ENCODE measurements at regions not wholly inside any gene's neighbourhood (a gene's known extent, or its start where the extent isn't known, plus 50 kb on each side); places are given as distances from the start of the nearest gene placed in this dataset.

GRCh38 chr6:26195376-26195923 is 108.2 kb downstream of the HFE start:
- Histone ChIP-seq H2AFZ (no peak overlapping the region), H4K20me1 (replicated peaks; ENCODE audit: insufficient read depth) (no peaks in the 10 kb centered on the region), H3K27ac (ENCODE audit: low read depth) (peak overlapping the region; percentile 99), H3K36me3 (ENCODE audit: insufficient read depth) (no peaks in the 10 kb centered on the region), H3K4me1 (ENCODE audit: insufficient read depth) (no peaks in the 10 kb centered on the region), H3K4me3 (peak overlapping the region; percentile 80), H3K79me2 (replicated peaks; ENCODE audit: insufficient read depth) (peaks cover 29% of the 10 kb centered on the region), H3K27me3 (ENCODE audit: insufficient read depth) (no peaks in the 10 kb centered on the region), H3F3A (replicated peaks; ENCODE audit: low read depth) (peaks cover 6% of the 10 kb centered on the region; the same call in 1 of the 2 replicates), H3K4me2 (peak overlapping the region; percentile 80), H3K9me2 (ENCODE audit: insufficient read depth) (no peaks in the 10 kb centered on the region)
- peaks cover 14% of the 10 kb centered on the region; the same call in 1 of the 3 replicates for H3K9me3 Mint-ChIP-seq
- DNase-seq (ENCODE audit: low spot score) (peak; percentile 60), ATAC-seq (peak; percentile 15)
- H3K4me1 Mint-ChIP-seq = peaks cover 21% of the 10 kb centered on the region; the same call in 2 of the 3 replicates
- peak; percentile 26; the same call in 1 of the 2 replicates for TF ChIP-seq POLR2AphosphoS5 (IDR thresholded peaks at IDR 0.05; ENCODE audit: low read depth)
- TF ChIP-seq JUNB (IDR thresholded peaks at IDR 0.05; ENCODE audit: unreplicated experiment) = no peak
- H3K4me3 Mint-ChIP-seq = peak overlapping the region; percentile 99
- peaks cover 30% of the 10 kb centered on the region for H3K36me3 Mint-ChIP-seq (ENCODE audit: low read depth)
- peak overlapping the region; percentile 98 for H3K27ac Mint-ChIP-seq
- H3K27me3 Mint-ChIP-seq (ENCODE audit: insufficient read depth, low read depth, poor library complexity) = peaks cover 43% of the 10 kb centered on the region

GRCh38 chr6:26195924-26196845 is 109.0 kb downstream of the HFE start:
- H3K9me3 Mint-ChIP-seq = peaks cover 17% of the 10 kb centered on the region; the same call in 1 of the 3 replicates
- H3K79me2 ChIP-seq (replicated peaks; ENCODE audit: insufficient read depth) = peaks cover 29% of the 10 kb centered on the region
- no peak for TF ChIP-seq CREB1 (CRISPR knock-in tag; IDR thresholded peaks at IDR 0.05; ENCODE audit: low read depth)
- no peak for TF ChIP-seq ZNF114 (CRISPR knock-in tag; IDR thresholded peaks at IDR 0.05)
- TF ChIP-seq ZNF331 (CRISPR knock-in tag; IDR thresholded peaks at IDR 0.05; ENCODE audit: low read depth) = no peak
- TF ChIP-seq NANOG (IDR thresholded peaks at IDR 0.05; ENCODE audit: borderline replicate concordance) = no peak
- TF ChIP-seq EZH2phosphoT487 (IDR thresholded peaks at IDR 0.05; ENCODE audit: unreplicated experiment) = no peak
- no peak for TF ChIP-seq EZH2 (IDR thresholded peaks at IDR 0.05; ENCODE audit: low read depth, unreplicated experiment)
- TF ChIP-seq POLR2AphosphoS5 (IDR thresholded peaks at IDR 0.05; ENCODE audit: low read depth) = no peak
- no peak for TF ChIP-seq JUNB (IDR thresholded peaks at IDR 0.05; ENCODE audit: unreplicated experiment)
- no peak for TF ChIP-seq ETS1 (IDR thresholded peaks at IDR 0.05)
- TF ChIP-seq STAT1 (IDR thresholded peaks at IDR 0.05; ENCODE audit: unreplicated experiment) = no peak
- TF ChIP-seq CTCF (conservative IDR thresholded peaks at IDR 0.05; ENCODE audit: low read depth in 2 of 2) = no peak
- TF ChIP-seq REST (IDR thresholded peaks at IDR 0.05; ENCODE audit: unreplicated experiment) = no peak

More at GRCh38 chr6:26195924-26196845, 109.0 kb downstream of the HFE start:
- no peaks in the 10 kb centered on the region for H4K20me1 ChIP-seq (replicated peaks; ENCODE audit: insufficient read depth)
- H3K9me2 ChIP-seq (ENCODE audit: insufficient read depth) = no peaks in the 10 kb centered on the region
- H3K4me1 Mint-ChIP-seq = peaks cover 23% of the 10 kb centered on the region
- H3K27ac ChIP-seq (ENCODE audit: low read depth) = peak overlapping the region; percentile 99
- ATAC-seq (peak; percentile 0; the same call in 1 of the 3 replicates), DNase-seq (ENCODE audit: low spot score) (no peak)
- no peaks in the 10 kb centered on the region for H3K27me3 ChIP-seq (ENCODE audit: insufficient read depth)
- peak overlapping the region; percentile 80 for H3K4me3 ChIP-seq
- H3K4me3 Mint-ChIP-seq = peak overlapping the region; percentile 99
- H3K36me3 Mint-ChIP-seq (ENCODE audit: low read depth) = peaks cover 30% of the 10 kb centered on the region
- H3K4me1 ChIP-seq (ENCODE audit: insufficient read depth) = no peaks in the 10 kb centered on the region
- no peaks in the 10 kb centered on the region for H3K36me3 ChIP-seq (ENCODE audit: insufficient read depth)
- peak overlapping the region; percentile 100 for H3K27ac Mint-ChIP-seq
- H2AFZ ChIP-seq = no peak overlapping the region
- H3K4me2 ChIP-seq = peak overlapping the region; percentile 80
- peaks cover 6% of the 10 kb centered on the region; the same call in 1 of the 2 replicates for H3F3A ChIP-seq (replicated peaks; ENCODE audit: low read depth)
- peaks cover 47% of the 10 kb centered on the region for H3K27me3 Mint-ChIP-seq (ENCODE audit: insufficient read depth, low read depth, poor library complexity)
